ENCODE measurements at regions not wholly inside any gene's neighbourhood (a gene's known extent, or its start where the extent isn't known, plus 50 kb on each side); places are given as distances from the start of the nearest gene placed in this dataset.

DNA sequence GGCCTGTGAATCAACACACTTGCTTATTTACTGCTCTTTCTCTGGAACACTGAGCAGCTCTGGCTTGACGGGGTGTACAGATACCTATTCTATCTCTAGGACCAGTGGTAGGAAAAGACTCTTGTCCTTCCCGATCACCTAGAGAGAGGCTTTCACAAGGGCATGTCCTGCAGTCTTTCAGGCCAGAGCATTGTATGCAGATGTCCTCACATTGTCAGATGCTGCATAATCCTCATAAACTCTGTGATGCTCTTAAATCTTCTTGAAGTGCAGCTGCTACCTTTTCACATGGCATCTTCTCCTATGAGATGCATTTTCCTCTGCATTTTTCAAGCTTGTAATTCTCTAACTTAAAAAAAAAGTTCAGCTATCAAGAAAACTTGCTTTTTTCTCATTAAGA, 369.4 kb downstream of the OLFM4 start:
- H3K9me3 ChIP-seq (ENCODE audit: control insufficient read depth, low read length): no peaks in the 10 kb centered on the region
- no peak overlapping the region for H3K4me3 ChIP-seq (ENCODE audit: insufficient read depth, low read depth, low read length, poor library complexity, severe bottlenecking)
- H3K36me3 ChIP-seq (ENCODE audit: control insufficient read depth, insufficient read depth, low read length): no peaks in the 10 kb centered on the region
- H3K27me3 ChIP-seq (replicated peaks; ENCODE audit: control insufficient read depth, insufficient read depth, low read length, poor library complexity, severe bottlenecking): no peaks in the 10 kb centered on the region
- no peaks in the 10 kb centered on the region for H3K4me1 ChIP-seq (ENCODE audit: control insufficient read depth, insufficient read depth, low read length, poor library complexity, severe bottlenecking)
- no peak overlapping the region for H3K27ac ChIP-seq (ENCODE audit: insufficient read depth, low read length, poor library complexity, severe bottlenecking)
- DNase-seq: no peak

DNA sequence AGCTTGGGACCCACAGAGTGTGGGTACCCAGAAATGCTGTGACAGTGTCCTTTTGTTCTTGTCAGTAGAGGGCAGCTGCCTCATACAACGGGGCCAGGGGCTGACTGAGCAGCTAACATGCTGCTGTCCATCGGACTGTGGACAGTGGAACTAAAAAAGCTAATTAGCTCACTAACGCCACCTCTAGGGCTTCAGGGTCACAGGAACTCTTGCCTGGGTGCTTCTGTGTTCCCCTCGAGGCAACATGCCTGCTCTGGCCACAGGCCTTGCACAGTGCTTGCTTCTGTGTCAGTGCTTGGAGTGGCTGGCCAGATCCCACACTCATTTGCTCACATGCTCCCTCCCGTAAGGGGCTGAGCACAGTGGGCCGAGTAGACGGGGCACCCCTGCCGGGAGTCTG, 377.0 kb downstream of the OLFM4 start:
- no peak overlapping the region for H3K27ac ChIP-seq (ENCODE audit: insufficient read depth, low read length, poor library complexity, severe bottlenecking)
- no peak for DNase-seq
- no peaks in the 10 kb centered on the region for H3K36me3 ChIP-seq (ENCODE audit: control insufficient read depth, insufficient read depth, low read length)
- H3K4me1 ChIP-seq (ENCODE audit: control insufficient read depth, insufficient read depth, low read length, poor library complexity, severe bottlenecking): no peaks in the 10 kb centered on the region
- H3K9me3 ChIP-seq (ENCODE audit: control insufficient read depth, low read length): no peaks in the 10 kb centered on the region
- H3K27me3 ChIP-seq (replicated peaks; ENCODE audit: control insufficient read depth, insufficient read depth, low read length, poor library complexity, severe bottlenecking): no peaks in the 10 kb centered on the region
- no peak overlapping the region for H3K4me3 ChIP-seq (ENCODE audit: insufficient read depth, low read depth, low read length, poor library complexity, severe bottlenecking)

DNA sequence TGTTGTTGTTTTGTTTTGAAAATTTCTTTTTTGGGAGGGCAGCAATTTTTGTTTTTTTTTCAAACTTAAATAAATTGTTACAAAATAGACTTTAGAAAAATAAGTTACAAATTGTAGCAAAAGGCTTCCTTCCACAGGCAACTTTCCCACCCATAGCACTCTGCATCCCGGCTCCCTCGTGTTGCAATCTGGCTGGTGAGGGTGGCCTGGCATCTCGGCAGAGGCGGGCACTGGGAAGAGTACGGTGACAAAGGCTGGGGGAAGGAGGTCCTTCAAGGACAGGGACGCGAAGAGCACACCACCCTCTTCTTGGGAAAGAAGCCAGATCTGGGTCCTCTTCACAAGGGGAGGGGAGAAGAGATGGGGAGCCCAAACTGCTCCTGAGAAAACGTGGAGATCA, 379.7 kb downstream of the OLFM4 start:
- Histone ChIP-seq H3K4me1 (ENCODE audit: control insufficient read depth, insufficient read depth, low read length, poor library complexity, severe bottlenecking) (no peaks in the 10 kb centered on the region), H3K9me3 (ENCODE audit: control insufficient read depth, low read length) (no peaks in the 10 kb centered on the region)

DNA sequence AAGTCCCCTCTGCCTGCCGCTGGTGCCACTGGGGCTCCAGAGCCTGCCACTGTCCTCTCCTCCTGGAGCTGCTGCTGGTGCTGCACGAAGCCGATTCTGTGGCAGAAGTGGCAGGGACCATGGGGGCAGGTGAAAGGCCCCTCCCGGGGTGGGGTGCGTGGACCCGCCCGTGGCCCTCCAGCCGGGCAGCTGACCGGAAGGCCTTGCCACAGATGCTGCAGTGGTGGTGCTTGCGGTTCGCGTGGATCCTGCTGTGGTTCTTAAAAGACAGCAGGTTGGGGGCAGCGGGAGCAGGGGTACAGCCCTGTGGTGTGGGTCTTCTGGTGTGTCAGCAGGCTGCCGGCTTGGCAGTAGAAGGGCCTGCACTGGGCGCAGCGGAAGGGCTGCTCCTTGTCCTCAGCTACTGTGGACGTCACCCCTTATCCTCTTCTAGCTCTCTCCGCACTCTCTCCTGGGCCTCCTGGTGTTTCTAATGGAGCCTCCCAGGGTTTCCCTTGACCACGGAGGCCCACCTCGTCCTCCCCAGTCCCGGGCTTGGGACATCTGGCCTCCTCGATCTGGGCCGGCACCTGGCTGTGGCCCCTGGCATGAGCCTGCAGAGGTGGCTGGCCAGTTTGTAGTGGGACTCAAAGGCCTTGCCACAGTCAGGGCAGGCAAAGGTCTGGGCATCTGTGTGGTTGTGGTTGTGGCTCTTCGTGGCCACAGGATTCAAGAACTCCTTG, 380.4 kb downstream of the OLFM4 start:
- Histone ChIP-seq H3K4me3 (ENCODE audit: insufficient read depth, low read depth, low read length, poor library complexity, severe bottlenecking) (no peak overlapping the region), H3K27me3 (replicated peaks; ENCODE audit: control insufficient read depth, insufficient read depth, low read length, poor library complexity, severe bottlenecking) (no peaks in the 10 kb centered on the region), H3K36me3 (ENCODE audit: control insufficient read depth, insufficient read depth, low read length) (no peaks in the 10 kb centered on the region), H3K27ac (ENCODE audit: insufficient read depth, low read length, poor library complexity, severe bottlenecking) (no peak overlapping the region), H3K4me1 (ENCODE audit: control insufficient read depth, insufficient read depth, low read length, poor library complexity, severe bottlenecking) (no peaks in the 10 kb centered on the region), H3K9me3 (ENCODE audit: control insufficient read depth, low read length) (no peaks in the 10 kb centered on the region)
- no peak for DNase-seq

More for the DNA sequence above, 379.7 kb downstream of the OLFM4 start:
- DNase-seq: no peak
- Histone ChIP-seq H3K36me3 (ENCODE audit: control insufficient read depth, insufficient read depth, low read length) (no peaks in the 10 kb centered on the region), H3K4me3 (ENCODE audit: insufficient read depth, low read depth, low read length, poor library complexity, severe bottlenecking) (no peak overlapping the region), H3K27ac (ENCODE audit: insufficient read depth, low read length, poor library complexity, severe bottlenecking) (no peak overlapping the region), H3K27me3 (replicated peaks; ENCODE audit: control insufficient read depth, insufficient read depth, low read length, poor library complexity, severe bottlenecking) (no peaks in the 10 kb centered on the region)

DNA sequence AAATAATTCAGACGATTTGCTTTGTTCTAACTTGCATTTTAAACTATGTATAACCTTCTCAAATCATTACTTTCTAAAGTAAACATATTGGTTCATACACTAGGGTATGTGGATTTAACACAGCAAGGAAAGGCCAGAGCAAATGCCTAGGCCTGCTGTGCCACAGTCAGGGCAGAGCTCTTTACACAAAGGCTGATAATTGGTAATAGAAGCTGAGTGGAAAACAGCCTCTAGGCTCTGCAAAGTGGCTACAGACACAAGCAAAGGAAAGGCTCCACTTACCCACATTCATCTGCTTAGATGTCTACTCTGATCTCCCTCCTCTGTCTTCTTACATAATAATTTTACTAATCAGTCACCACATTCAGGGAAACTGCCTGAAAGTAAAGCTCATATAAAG, 382.9 kb downstream of the OLFM4 start:
- no peak for DNase-seq
- H3K36me3 ChIP-seq (ENCODE audit: control insufficient read depth, insufficient read depth, low read length): no peaks in the 10 kb centered on the region
- H3K27ac ChIP-seq (ENCODE audit: insufficient read depth, low read length, poor library complexity, severe bottlenecking): no peak overlapping the region
- H3K9me3 ChIP-seq (ENCODE audit: control insufficient read depth, low read length): no peaks in the 10 kb centered on the region
- H3K4me1 ChIP-seq (ENCODE audit: control insufficient read depth, insufficient read depth, low read length, poor library complexity, severe bottlenecking): no peaks in the 10 kb centered on the region
- no peaks in the 10 kb centered on the region for H3K27me3 ChIP-seq (replicated peaks; ENCODE audit: control insufficient read depth, insufficient read depth, low read length, poor library complexity, severe bottlenecking)
- H3K4me3 ChIP-seq (ENCODE audit: insufficient read depth, low read depth, low read length, poor library complexity, severe bottlenecking): no peak overlapping the region

DNA sequence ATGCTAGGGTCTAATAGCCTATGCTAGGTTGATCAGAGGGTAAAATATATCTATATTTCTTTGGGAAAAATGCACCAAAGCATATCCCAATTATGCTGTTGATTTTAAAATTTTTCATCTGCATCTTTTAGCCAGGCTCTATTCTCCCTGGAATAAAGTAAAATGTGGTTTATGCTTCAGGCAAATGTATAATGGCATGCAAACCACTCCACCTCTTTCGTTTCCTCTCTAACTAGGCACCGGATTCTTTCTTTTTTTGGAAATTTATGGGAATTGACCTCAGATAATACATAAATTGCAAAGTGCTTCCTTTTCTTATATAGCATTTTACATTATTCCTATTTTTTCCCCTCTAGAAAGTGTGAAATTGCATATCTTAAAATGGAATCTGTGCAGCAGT, 386.5 kb downstream of the OLFM4 start:
- no peak for DNase-seq
- Histone ChIP-seq H3K4me1 (ENCODE audit: control insufficient read depth, insufficient read depth, low read length, poor library complexity, severe bottlenecking) (no peaks in the 10 kb centered on the region), H3K4me3 (ENCODE audit: insufficient read depth, low read depth, low read length, poor library complexity, severe bottlenecking) (no peak overlapping the region)

DNA sequence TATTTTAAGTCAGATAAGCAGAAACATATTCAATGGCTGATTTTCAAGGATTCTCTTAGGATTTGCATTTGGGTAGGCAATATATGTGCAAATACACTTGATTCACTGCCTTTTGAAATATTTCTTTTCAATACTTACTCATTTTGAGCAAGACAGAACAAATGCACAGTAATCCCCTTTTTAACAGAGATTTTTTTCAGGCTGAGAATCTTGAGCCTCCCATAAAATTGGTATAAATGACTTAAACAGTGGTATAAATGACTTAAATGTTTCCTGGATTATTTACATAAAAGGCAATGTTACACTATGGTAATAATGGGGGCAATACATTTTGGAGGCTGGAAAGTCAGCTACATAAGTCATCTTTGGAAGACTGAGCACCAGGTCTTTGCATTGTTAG, 389.0 kb downstream of the OLFM4 start:
- no peaks in the 10 kb centered on the region for H3K9me3 ChIP-seq (ENCODE audit: control insufficient read depth, low read length)
- H3K36me3 ChIP-seq (ENCODE audit: control insufficient read depth, insufficient read depth, low read length): no peaks in the 10 kb centered on the region
- DNase-seq: no peak
- H3K4me3 ChIP-seq (ENCODE audit: insufficient read depth, low read depth, low read length, poor library complexity, severe bottlenecking): no peak overlapping the region
- H3K4me1 ChIP-seq (ENCODE audit: control insufficient read depth, insufficient read depth, low read length, poor library complexity, severe bottlenecking): no peaks in the 10 kb centered on the region
- H3K27ac ChIP-seq (ENCODE audit: insufficient read depth, low read length, poor library complexity, severe bottlenecking): no peak overlapping the region
- no peaks in the 10 kb centered on the region for H3K27me3 ChIP-seq (replicated peaks; ENCODE audit: control insufficient read depth, insufficient read depth, low read length, poor library complexity, severe bottlenecking)

More for the DNA sequence above, 386.5 kb downstream of the OLFM4 start:
- Histone ChIP-seq H3K27me3 (replicated peaks; ENCODE audit: control insufficient read depth, insufficient read depth, low read length, poor library complexity, severe bottlenecking) (no peaks in the 10 kb centered on the region), H3K9me3 (ENCODE audit: control insufficient read depth, low read length) (no peaks in the 10 kb centered on the region), H3K36me3 (ENCODE audit: control insufficient read depth, insufficient read depth, low read length) (no peaks in the 10 kb centered on the region), H3K27ac (ENCODE audit: insufficient read depth, low read length, poor library complexity, severe bottlenecking) (no peak overlapping the region)

DNA sequence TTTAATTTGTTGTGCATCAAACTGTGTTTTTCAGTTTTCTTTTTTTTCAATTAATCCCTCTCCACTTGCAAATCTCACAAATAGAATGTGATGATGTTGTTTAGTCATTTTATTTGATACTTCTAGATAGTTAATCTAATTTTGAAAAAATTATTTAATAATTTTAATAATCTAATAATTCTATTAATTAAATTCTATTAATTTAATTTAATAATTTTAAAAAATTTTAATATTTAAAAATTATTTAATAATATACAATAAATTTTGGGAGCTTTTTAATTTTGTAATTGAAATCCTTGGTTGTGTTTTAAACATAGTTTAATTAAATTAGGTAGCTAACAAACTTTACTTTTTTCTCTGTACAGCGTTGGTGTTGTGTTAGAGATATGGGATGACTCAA, 393.8 kb downstream of the OLFM4 start:
- no peak for DNase-seq
- no peaks in the 10 kb centered on the region for H3K27me3 ChIP-seq (replicated peaks; ENCODE audit: control insufficient read depth, insufficient read depth, low read length, poor library complexity, severe bottlenecking)
- no peak overlapping the region for H3K4me3 ChIP-seq (ENCODE audit: insufficient read depth, low read depth, low read length, poor library complexity, severe bottlenecking)

DNA sequence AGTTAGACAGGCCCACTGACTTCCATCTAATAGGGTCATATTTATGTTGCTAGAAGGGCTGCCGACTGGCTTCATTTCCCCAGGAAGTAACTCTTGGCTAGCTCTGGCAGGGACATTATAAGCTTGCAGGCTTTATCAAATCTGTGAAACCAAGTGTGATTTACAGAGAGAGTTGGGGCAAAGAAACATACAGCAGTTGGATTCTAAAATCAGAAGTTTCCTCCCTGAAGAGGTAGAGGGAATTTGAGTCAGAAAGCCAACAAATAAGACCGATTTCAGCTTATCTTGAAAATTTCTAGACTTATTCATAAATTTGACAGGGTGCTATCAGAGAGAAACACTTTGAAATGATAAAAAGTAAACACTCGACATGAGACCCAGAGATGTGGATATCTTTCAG, 407.8 kb downstream of the OLFM4 start:
- DNase-seq: no peak
- no peaks in the 10 kb centered on the region for H3K27me3 ChIP-seq (replicated peaks; ENCODE audit: control insufficient read depth, insufficient read depth, low read length, poor library complexity, severe bottlenecking)
- no peak overlapping the region for H3K27ac ChIP-seq (ENCODE audit: insufficient read depth, low read length, poor library complexity, severe bottlenecking)
- no peaks in the 10 kb centered on the region for H3K9me3 ChIP-seq (ENCODE audit: control insufficient read depth, low read length)
- no peak overlapping the region for H3K4me3 ChIP-seq (ENCODE audit: insufficient read depth, low read depth, low read length, poor library complexity, severe bottlenecking)
- H3K36me3 ChIP-seq (ENCODE audit: control insufficient read depth, insufficient read depth, low read length): no peaks in the 10 kb centered on the region
- no peaks in the 10 kb centered on the region for H3K4me1 ChIP-seq (ENCODE audit: control insufficient read depth, insufficient read depth, low read length, poor library complexity, severe bottlenecking)

More for the DNA sequence above, 393.8 kb downstream of the OLFM4 start:
- H3K36me3 ChIP-seq (ENCODE audit: control insufficient read depth, insufficient read depth, low read length): no peaks in the 10 kb centered on the region
- H3K4me1 ChIP-seq (ENCODE audit: control insufficient read depth, insufficient read depth, low read length, poor library complexity, severe bottlenecking): no peaks in the 10 kb centered on the region
- no peaks in the 10 kb centered on the region for H3K9me3 ChIP-seq (ENCODE audit: control insufficient read depth, low read length)
- H3K27ac ChIP-seq (ENCODE audit: insufficient read depth, low read length, poor library complexity, severe bottlenecking): no peak overlapping the region

DNA sequence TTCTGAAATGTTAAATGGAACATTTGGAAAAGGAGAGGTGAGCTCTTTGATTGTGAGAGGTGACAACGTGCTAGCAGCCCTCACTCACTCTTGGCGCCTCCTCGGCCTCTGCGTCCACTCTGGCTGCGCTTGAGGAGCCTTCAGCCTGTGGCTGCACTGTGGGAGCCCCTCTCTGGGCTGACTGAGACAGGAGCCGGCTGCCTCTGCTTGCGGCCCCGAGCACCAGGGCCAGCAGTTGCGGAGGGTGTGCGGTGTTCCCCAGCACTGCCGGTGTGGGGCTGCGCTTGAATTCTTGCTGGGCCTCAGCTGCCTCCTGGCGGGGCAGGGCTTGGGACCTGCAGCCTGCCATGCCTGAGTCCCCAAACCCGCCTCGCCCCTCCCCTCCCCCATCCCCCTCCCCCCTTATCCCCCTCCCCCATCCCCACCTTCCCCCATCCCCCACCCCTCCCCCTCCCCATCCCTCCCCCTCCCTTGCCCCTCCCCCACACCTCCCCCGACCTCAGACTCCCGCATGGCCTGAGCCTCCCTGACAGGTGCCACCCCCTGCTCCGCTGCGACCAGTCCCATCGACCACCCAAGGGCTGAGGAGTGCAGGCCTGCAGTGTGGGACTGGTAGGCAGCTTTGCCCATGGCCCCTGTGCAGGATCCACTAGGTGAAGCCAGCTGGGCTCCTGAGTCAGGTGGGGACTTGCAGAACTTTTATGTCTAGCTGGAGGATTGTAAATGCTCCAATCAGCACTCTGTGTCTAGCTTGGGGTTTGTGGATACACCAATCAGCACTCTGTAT, 411.0 kb downstream of the OLFM4 start:
- Histone ChIP-seq H3K4me1 (ENCODE audit: control insufficient read depth, insufficient read depth, low read length, poor library complexity, severe bottlenecking) (no peaks in the 10 kb centered on the region), H3K9me3 (ENCODE audit: control insufficient read depth, low read length) (no peaks in the 10 kb centered on the region), H3K4me3 (ENCODE audit: insufficient read depth, low read depth, low read length, poor library complexity, severe bottlenecking) (no peak overlapping the region), H3K27me3 (replicated peaks; ENCODE audit: control insufficient read depth, insufficient read depth, low read length, poor library complexity, severe bottlenecking) (no peaks in the 10 kb centered on the region), H3K36me3 (ENCODE audit: control insufficient read depth, insufficient read depth, low read length) (no peaks in the 10 kb centered on the region), H3K27ac (ENCODE audit: insufficient read depth, low read length, poor library complexity, severe bottlenecking) (no peak overlapping the region)
- DNase-seq: no peak
